Body of pancreas (tissue), 4 donors: ENCODE measurements at regions not wholly inside any gene's neighbourhood (a gene's known extent, or its start where the extent isn't known, plus 50 kb on each side); places are given as distances from the start of the nearest gene placed in this dataset.

Experiments
- ATAC-seq: fragments of 150-250 bp; one replicate; pipeline ENCODE4 v1.9.1; 2016
- DNase-seq, 4 donors: peaks; one replicate each; pipeline ENCODE4 v3.0.0-alpha.2; 2019
- H3K27ac ChIP-seq, 4 donors: fragments of 200-600 bp; sonication (generic); 1 replicate in 3 of 4; 2 replicates in 1 of 4; pipeline versions ENCODE4 v1.5.1 to v1.6.1; 2016 to 2019; ENCODE audit warnings: mild to moderate bottlenecking in 1 of 4, mixed read lengths in 1 of 4, moderate library complexity in 1 of 4
- H3K27me3 ChIP-seq, 2 donors: fragments of 200-600 bp; sonication (generic); one replicate each; pipeline ENCODE4 v1.6.0; 2016; ENCODE audit warnings: mild to moderate bottlenecking in 1 of 2
- H3K36me3 ChIP-seq, 2 donors: fragments of 200-600 bp; sonication (generic); replicated peaks in 1 of 2; 2 replicates each; pipeline ENCODE4 v1.5.1; 2016; ENCODE audit warnings: low read depth in 2 of 2; ENCODE audit not compliant: insufficient read depth in 1 of 2
- H3K4me1 ChIP-seq: fragments of 200-600 bp; sonication (generic); one replicate; pipeline ENCODE4 v1.6.0; 2016
- H3K4me3 ChIP-seq, 2 donors: fragments of 200-600 bp; sonication (generic); 1 replicate in 1 of 2; 2 replicates in 1 of 2; pipeline ENCODE4 v1.5.1; 2016 to 2019
- H3K9me3 ChIP-seq, 3 donors: fragments of 200-600 bp; sonication (generic); 1 replicate in 2 of 3; 2 replicates in 1 of 3; pipeline ENCODE4 v1.5.1; 2016
- POLR2A ChIP-seq, 3 donors: fragments of 450-650 bp; IDR thresholded peaks; one replicate each; pipeline ENCODE4 v1.6.1; 2016; ENCODE audit warnings: antibody characterized with exemption in 3 of 3, mild to moderate bottlenecking in 2 of 3
- WGBS, 2 donors: methylation state at CpG; one replicate each; pipeline ENCODE4 v1.1.5; 2017; 5-methylcytosine and 5-hydroxymethylcytosine counted together
- intact Hi-C: fragments of 100-400 bp; cut with DNase I; formaldehyde crosslinking; loops from one replicate; pipeline ENCODE4 v1.15.1; 2023
- TF ChIP-seq, protein P1 (sequence below), 7 experiments: fragments of 450-650 bp in 4 of 7; fragments of 200-600 bp in 3 of 7; sonication (generic) in 3 of 7; IDR thresholded peaks; one replicate each; pipeline ENCODE4 v1.5.1; 2016 to 2019; ENCODE audit warnings: antibody characterized with exemption in 7 of 7

DNA sequence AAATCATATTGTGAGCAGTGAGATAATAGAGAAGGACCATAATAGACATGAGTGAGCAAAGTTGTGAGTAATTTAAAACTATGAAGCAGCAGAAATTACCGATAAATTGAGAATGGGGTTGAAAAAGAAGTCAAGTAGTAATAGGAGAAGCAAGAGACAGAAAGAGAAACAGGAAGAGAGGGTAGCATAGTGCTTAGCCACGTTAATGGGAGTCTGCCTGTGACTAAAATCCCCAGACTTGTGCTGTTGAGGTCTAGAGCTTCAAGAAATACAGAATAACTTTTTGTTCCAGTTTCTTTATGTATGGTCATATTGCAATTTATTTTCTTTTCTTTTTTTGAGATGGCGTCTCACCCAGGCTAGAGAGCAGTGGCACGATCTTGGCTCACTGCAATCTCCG is 368.7 kb downstream of the METTL15 start:
- H3K4me1 ChIP-seq = no peaks in the 10 kb centered on the region
- intact Hi-C loops = no loop called here
- H3K36me3 ChIP-seq = no peaks in the 10 kb centered on the region
- no peak for TF ChIP-seq POLR2A (IDR thresholded peaks at IDR 0.05)
- TF ChIP-seq, protein P1, sequence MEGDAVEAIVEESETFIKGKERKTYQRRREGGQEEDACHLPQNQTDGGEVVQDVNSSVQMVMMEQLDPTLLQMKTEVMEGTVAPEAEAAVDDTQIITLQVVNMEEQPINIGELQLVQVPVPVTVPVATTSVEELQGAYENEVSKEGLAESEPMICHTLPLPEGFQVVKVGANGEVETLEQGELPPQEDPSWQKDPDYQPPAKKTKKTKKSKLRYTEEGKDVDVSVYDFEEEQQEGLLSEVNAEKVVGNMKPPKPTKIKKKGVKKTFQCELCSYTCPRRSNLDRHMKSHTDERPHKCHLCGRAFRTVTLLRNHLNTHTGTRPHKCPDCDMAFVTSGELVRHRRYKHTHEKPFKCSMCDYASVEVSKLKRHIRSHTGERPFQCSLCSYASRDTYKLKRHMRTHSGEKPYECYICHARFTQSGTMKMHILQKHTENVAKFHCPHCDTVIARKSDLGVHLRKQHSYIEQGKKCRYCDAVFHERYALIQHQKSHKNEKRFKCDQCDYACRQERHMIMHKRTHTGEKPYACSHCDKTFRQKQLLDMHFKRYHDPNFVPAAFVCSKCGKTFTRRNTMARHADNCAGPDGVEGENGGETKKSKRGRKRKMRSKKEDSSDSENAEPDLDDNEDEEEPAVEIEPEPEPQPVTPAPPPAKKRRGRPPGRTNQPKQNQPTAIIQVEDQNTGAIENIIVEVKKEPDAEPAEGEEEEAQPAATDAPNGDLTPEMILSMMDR (IDR thresholded peaks at IDR 0.05) = no peak
- no peak for DNase-seq
- no peak for ATAC-seq
- H3K27me3 ChIP-seq = no peaks in the 10 kb centered on the region
- H3K9me3 ChIP-seq = no peaks in the 10 kb centered on the region
- H3K4me3 ChIP-seq = no peak overlapping the region
- H3K27ac ChIP-seq = no peak overlapping the region
- WGBS, 2 donors = 86 to 89% methylated on average over 5 of the region's 5 CpGs

DNA sequence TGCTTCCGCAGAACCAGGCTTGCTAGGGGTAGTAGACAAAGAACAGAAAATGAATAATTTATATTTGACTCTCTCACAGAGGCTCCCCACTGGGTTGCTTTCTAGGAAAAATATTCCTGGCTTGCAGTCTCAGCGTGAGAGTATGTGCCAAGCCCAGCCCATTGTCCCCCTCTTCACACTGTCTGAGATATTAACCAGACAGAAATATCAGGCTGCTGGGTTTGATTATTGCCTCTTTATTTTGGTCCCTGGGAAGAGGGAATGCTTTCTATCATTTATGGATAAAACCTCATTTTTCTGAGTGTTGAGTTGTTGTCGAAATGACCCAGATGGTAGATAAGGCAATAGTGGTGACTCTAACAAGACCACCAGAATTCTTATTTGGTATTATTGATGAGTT is 367.9 kb downstream of the METTL15 start:
- Histone ChIP-seq H3K9me3 (no peaks in the 10 kb centered on the region), H3K4me1 (no peaks in the 10 kb centered on the region), H3K27ac (no peak overlapping the region), H3K4me3 (no peak overlapping the region), H3K36me3 (no peaks in the 10 kb centered on the region), H3K27me3 (no peaks in the 10 kb centered on the region)
- DNase-seq = no peak
- intact Hi-C loops = no loop called here
- 39 to 42% methylated on average over 3 of the region's 3 CpGs for WGBS, 2 donors
- no peak for ATAC-seq
- TF ChIP-seq POLR2A (IDR thresholded peaks at IDR 0.05) = no peak
- TF ChIP-seq, protein P1 (IDR thresholded peaks at IDR 0.05) = no peak

DNA sequence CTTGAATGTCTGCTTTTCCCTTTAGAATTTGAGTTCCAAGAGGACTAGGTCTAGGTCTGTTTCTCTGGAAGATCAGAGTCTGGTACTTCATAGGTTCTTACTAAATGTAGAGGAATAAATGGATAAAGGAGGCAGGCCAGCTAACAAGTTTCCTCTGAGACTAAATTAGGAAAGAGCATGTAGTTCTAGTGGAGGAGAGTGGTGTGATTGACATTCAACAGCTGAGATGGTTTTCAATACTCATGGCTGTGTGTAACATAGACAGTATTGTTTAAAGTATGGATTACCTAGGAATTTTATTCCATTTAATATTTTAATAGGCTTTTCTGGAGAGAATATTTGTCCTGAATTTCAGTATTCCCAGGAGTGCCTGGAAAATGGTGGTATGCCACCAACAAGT is 364.7 kb downstream of the METTL15 start:
- Histone ChIP-seq H3K4me1 (no peaks in the 10 kb centered on the region), H3K27ac (no peak overlapping the region), H3K9me3 (no peaks in the 10 kb centered on the region), H3K27me3 (no peaks in the 10 kb centered on the region), H3K4me3 (no peak overlapping the region), H3K36me3 (no peaks in the 10 kb centered on the region)
- TF ChIP-seq, protein P1 (IDR thresholded peaks at IDR 0.05) = no peak
- TF ChIP-seq POLR2A (IDR thresholded peaks at IDR 0.05) = no peak
- no peak for DNase-seq
- intact Hi-C loops = no loop called here
- ATAC-seq = no peak

DNA sequence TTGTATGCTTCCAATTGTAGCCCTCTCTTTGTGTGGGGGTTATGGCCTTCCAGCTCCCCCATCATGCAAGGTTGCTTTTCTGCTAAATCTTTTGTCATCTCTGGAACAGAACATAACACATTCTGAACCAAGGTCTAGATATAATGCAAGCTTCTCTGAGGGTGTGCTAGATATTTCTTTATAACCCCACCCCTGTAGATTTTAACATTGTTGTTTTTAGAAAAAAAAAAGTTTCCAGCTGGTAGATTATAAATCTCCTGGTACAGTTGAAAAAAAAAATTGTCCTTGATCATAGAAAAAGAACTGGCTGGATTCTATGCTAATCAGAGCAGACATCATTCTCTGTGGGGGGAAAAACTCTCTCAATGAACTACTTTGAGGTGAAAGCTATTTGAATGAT is 363.3 kb downstream of the METTL15 start:
- ATAC-seq (no peak), DNase-seq (no peak)
- no peaks in the 10 kb centered on the region for H3K36me3 ChIP-seq
- no peak overlapping the region for H3K4me3 ChIP-seq
- H3K9me3 ChIP-seq = no peaks in the 10 kb centered on the region
- intact Hi-C loops = no loop called here
- H3K4me1 ChIP-seq = no peaks in the 10 kb centered on the region
- no peaks in the 10 kb centered on the region for H3K27me3 ChIP-seq
- H3K27ac ChIP-seq = no peak overlapping the region
- TF ChIP-seq, protein P1 (IDR thresholded peaks at IDR 0.05) = no peak
- TF ChIP-seq POLR2A (IDR thresholded peaks at IDR 0.05) = no peak

DNA sequence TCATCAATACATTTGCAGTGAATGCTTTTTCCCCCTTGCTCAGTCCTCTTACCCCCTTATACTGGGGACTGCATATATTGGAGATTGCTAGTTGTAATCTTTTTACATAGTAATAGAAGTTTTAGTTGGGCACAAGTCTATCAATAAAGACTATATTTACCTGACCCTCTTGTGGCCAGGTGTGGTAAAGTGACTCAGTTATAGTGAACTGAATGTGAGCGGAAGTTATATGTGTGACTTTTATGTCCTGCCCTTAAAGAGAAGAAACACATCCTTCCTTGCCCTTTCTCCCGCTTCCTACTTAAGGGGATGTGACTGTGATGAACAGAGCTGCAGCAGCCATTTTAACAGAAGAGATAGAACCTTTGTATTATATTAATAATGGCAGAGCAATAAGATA is 362.0 kb downstream of the METTL15 start:
- H3K27me3 ChIP-seq = no peaks in the 10 kb centered on the region
- no peaks in the 10 kb centered on the region for H3K4me1 ChIP-seq
- no peaks in the 10 kb centered on the region for H3K36me3 ChIP-seq
- no peak overlapping the region for H3K4me3 ChIP-seq
- TF ChIP-seq POLR2A (IDR thresholded peaks at IDR 0.05) = no peak
- TF ChIP-seq, protein P1 (IDR thresholded peaks at IDR 0.05) = no peak
- DNase-seq = no peak
- no peak overlapping the region for H3K27ac ChIP-seq
- H3K9me3 ChIP-seq = no peaks in the 10 kb centered on the region
- 90 to 91% methylated on average over 2 of the region's 2 CpGs for WGBS, 2 donors
- intact Hi-C loops = no loop called here
- no peak for ATAC-seq
